Suppressor macrophage treated with lipopolysaccharide for 1 hour (primary cell): ENCODE measurements at regions not wholly inside any gene's neighbourhood (a gene's known extent, or its start where the extent isn't known, plus 50 kb on each side); places are given as distances from the start of the nearest gene placed in this dataset.
"Not testable (repeated sequence)": the region's sequence is repeated elsewhere in the genome, so short reads cannot be mapped to it uniquely, and the experiment has no call there.

Experiments used
- DNase-seq, 3 donors: peaks; one replicate each; pipeline ENCODE4 v3.0.0-alpha.2; 2020 to 2022

GRCh38 chr15:84360902-84361301 lies 125.3 kb downstream of the GOLGA6L4 start:
- not testable (repeated sequence) for DNase-seq

GRCh38 chr15:84384421-84384820 lies 148.8 kb downstream of the GOLGA6L4 start:
- not testable (repeated sequence) for DNase-seq

DNA sequence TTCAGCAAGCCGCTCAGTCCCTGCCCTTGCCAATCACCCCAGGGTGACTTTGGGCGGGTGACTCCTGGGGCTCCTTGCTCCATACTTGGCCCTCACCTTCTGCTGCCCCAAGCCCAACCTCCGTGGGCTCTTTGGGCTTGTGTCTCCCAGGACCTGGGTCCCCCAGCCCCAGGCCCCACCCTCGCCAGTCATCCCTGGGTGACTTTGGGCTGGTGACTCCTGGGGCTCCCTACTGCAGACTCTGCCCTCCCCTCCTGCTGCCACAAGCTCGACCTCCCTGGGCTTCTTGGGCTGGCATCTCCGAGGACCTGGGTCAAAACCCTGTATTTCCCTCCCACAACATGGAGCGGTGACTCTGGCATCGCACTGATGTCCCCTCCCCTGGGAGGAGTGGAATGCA lies 151.5 kb downstream of the GOLGA6L4 start:
- no peak for DNase-seq

DNA sequence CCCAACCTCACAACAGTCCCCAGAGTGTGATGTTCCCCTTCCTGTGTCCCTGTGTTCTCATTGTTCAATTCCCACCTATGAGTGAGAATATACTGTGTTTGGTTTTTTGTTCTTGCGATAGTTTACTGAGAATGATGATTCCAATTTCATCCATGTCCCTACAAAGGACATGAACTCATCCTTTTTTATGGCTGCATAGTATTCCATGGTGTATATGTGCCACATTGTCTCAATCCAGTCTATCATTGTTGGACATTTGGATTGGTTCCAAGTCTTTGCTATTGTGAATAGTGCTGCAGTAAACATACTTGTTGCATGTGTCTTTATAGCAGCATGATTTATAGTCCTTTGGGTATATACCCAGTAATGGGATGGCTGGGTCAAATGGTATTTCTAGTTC lies 152.6 kb downstream of the GOLGA6L4 start:
- DNase-seq = not testable (repeated sequence)

DNA sequence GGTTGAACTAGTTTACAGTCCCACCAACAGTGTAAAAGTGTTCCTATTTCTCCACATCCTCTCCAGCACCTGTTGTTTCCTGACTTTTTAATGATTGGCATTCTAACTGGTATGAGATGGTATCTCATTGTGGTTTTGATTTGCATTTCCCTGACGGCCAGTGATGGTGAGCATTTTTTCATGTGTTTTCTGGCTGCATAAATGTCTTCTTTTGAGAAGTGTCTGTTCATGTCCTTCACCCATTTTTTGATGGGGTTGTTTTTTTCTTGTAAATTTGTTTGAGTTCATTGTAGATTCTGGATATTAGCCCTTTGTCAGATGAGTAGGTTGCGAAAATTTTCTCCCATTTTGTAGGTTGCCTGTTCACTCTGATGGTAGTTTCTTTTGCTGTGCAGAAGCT lies 153.1 kb downstream of the GOLGA6L4 start:
- not testable (repeated sequence) for DNase-seq

DNA sequence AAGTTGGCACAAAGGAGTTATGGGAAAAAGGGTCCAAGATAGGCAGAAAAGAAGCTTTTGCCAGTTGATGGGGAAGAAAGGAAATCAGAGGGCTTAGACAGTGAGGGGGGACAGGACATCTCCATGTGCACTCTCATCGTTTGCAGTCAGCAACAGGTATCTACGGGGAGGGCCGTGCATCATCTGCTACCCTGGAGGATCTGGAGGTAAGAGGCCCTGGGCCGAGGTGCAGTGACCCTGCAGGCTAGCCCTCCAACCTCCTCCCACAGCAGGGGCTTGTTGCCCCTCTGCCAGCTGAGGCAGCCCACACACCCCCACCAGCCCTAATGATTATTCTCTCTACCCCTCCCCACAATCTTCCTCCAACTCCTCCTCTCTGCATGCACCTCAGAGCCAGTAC lies 154.8 kb downstream of the GOLGA6L4 start:
- DNase-seq = not testable (repeated sequence)

GRCh38 chr15:84391191-84391590 lies 155.6 kb downstream of the GOLGA6L4 start:
- no peak for DNase-seq

- not testable (repeated sequence) for DNase-seq
These were observed 156.4 kb downstream of the GOLGA6L4 start for GRCh38 chr15:84392020-84392419.

GRCh38 chr15:84393386-84393936 lies 157.9 kb downstream of the GOLGA6L4 start:
- not testable (repeated sequence) for DNase-seq

DNA sequence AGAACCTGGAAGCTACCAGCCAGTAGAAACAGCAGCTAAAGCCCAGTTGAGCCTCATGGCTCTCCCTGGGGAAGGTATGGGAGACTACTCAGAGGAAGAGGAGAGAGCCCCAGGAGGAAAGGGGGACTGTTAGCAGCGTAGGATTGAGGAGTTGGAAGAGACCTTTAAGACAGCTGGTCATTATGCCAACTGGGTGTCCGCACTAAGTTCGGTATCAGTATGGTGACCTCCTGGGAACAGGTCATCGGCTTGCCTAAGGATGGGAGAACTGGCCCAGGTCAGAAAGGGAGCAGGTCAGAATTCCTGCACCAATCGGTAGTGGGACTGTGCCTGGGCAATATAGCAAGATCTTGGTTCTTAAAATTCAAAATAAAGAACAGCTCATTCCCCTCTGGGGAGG lies 158.4 kb downstream of the GOLGA6L4 start:
- DNase-seq = not testable (repeated sequence)

DNA sequence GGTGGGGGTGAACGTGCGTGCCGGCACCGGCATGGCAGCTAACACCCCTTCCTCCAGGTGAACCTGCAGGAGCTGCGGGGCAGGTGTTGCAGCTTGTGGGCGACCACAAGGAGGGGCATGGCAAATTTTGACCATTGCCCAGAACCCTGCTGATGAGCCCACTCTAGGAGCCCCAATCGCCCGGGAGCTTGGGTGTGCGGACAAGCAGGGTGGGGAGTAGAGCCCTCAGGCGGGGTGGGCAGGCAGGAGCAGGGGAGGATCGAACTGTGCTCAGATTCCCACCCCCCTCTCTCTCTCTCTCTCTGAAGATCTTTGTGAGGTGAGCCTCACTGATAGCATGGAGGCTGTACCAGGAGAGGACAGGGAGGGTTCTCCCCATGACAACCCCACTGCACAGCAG lies 159.8 kb downstream of the GOLGA6L4 start:
- not testable (repeated sequence) for DNase-seq

DNA sequence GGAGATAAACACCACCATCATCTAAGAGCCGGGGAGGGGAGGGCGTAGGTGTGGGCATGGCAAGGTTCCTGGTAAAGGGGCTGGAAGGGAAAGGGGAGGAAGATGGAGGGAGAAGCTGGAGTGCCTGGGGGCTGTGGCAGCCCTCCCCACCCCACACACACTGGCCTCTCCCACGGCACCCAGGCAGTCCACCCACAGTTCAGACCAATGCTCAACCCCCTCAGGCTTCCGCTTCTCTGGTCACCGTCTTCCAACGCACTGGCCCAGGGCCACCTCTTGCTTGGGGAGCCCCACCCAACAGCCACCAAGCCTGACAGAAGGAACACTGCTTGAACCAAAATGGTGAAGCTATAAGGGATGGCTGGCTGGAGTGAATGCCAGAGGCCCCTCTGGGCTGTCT lies 160.3 kb downstream of the GOLGA6L4 start:
- DNase-seq = not testable (repeated sequence)

DNA sequence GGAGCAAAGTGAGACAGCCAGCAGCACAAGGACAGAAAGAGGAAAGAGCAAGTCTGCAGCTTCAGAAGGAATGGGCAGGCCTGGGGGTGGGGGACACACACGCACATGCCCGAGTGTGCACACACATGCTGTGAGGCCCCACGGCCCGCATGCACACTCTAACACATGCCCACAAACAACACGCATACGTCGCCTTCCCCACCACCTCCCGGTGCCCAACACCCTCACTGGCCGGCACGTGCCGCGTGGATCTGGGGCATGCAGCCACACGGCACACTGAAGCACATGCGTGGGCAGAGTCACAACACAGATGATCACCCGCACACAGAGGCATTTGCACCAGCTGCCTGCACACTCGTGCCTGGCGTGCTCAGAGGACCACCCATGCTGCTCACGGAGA lies 161.5 kb downstream of the GOLGA6L4 start:
- not testable (repeated sequence) for DNase-seq

GRCh38 chr15:84398087-84398486 lies 162.5 kb downstream of the GOLGA6L4 start:
- DNase-seq = not testable (repeated sequence)

- DNase-seq = no peak
These were observed 163.5 kb downstream of the GOLGA6L4 start for GRCh38 chr15:84398763-84399701.

GRCh38 chr15:84400017-84400740 lies 164.6 kb downstream of the GOLGA6L4 start:
- DNase-seq = no peak

DNA sequence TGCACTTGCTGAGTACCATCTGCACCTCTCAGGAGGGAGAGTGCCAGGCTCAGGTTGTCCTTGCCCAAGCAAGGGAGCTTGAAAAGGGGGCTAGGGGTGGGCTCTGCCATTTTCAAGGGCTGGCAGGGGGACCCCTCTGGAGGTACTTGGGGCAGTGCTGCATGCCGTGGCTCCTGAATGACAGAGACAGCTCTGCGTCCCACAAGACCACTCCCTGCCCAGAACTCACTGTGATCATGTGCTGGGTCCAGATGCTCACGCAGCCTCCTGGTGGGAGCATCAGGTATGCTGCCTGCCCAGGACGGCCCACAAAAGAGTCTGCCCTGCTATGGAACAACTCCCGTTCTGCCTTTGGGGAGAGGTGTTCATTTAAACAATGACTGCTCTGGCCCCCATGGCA lies 165.2 kb downstream of the GOLGA6L4 start:
- DNase-seq = no peak

DNA sequence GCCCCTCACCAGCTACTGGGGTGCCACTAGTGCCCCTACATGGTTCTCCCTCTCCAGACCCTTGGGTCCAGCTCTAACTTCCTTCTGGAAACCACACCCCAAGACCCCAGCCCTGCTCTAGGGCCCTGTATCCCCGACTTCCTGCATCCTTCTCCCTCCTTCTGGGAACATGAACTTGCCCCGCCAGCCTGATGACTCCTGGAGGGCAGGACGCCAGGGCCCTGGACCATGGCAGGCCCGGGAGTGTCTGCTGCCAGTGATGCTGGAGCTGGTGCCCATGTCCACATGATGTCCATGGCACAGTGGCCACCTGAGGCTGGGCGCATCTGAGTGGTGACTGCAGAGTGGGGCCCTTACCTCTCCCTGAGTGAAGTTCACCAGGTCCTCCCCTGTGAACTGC lies 165.9 kb downstream of the GOLGA6L4 start:
- not testable (repeated sequence) for DNase-seq

- not testable (repeated sequence) for DNase-seq
These were observed 166.6 kb downstream of the GOLGA6L4 start for GRCh38 chr15:84401891-84402840.

GRCh38 chr15:84402856-84403608 lies 167.5 kb downstream of the GOLGA6L4 start:
- DNase-seq = no peak

DNA sequence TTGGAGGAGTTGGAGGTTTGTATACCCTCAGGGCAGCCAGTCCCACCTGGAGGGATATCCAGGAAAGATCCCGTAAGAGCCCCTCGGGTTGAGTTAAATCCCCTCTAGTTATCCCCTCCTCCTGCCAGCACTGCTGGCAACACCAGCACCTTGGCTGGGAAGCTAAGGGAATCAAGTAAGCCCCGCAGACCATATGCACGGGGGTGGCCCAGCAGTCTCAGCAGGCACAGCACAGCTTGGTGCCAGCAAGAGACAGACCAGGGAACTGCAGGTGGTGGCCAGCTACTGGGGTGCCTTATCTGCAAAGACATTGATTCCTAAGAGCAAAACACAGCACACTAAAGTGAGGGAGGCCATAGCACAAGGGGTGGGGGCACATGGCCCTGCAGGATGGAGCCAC lies 173.8 kb downstream of the GOLGA6L4 start:
- DNase-seq = not testable (repeated sequence)
